PC-3 (cell line): ENCODE measurements at regions not wholly inside any gene's neighbourhood (a gene's known extent, or its start where the extent isn't known, plus 50 kb on each side); places are given as distances from the start of the nearest gene placed in this dataset.
"Not testable (repeated sequence)": the region's sequence is repeated elsewhere in the genome, so short reads cannot be mapped to it uniquely, and the experiment has no call there.

Experiments used
- EZH2 ChIP-seq: fragments of 300-600 bp; sonication (generic); IDR thresholded peaks from one replicate; pipeline ENCODE4 v1.6.1; 2017; ENCODE audit warnings: antibody characterized with exemption, mild to moderate bottlenecking, low read length; ENCODE audit not compliant: unreplicated experiment
- TF ChIP-seq, protein P1 (sequence below): fragments of 300-600 bp; sonication (generic); conservative IDR thresholded peaks from 2 replicates; pipeline ENCODE4 v1.5.1; 2017; ENCODE audit warnings: antibody characterized with exemption, low read depth, mild to moderate bottlenecking, low read length

DNA sequence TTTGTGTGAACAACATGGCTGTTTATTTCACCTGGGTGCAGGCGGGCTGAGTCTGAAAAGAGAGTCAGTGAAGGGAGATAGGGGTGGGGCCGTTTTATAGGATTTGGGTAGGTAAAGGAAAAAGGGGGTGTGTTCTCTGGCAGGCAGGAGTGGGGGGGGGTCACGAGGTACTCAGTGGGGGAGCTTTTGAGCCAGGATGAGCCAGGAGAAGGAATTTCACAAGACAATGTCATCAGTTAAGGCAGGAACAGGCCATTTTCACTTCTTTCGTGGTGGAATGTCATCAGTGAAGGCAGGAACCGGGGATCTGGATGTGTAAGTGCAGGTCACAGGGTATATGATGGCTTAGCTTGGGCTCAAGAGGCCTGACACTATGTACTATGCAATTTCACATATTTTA lies 184.8 kb upstream of the SEMA3E start:
- TF ChIP-seq, protein P1, sequence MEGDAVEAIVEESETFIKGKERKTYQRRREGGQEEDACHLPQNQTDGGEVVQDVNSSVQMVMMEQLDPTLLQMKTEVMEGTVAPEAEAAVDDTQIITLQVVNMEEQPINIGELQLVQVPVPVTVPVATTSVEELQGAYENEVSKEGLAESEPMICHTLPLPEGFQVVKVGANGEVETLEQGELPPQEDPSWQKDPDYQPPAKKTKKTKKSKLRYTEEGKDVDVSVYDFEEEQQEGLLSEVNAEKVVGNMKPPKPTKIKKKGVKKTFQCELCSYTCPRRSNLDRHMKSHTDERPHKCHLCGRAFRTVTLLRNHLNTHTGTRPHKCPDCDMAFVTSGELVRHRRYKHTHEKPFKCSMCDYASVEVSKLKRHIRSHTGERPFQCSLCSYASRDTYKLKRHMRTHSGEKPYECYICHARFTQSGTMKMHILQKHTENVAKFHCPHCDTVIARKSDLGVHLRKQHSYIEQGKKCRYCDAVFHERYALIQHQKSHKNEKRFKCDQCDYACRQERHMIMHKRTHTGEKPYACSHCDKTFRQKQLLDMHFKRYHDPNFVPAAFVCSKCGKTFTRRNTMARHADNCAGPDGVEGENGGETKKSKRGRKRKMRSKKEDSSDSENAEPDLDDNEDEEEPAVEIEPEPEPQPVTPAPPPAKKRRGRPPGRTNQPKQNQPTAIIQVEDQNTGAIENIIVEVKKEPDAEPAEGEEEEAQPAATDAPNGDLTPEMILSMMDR, result not testable (repeated sequence)
- not testable (repeated sequence) for TF ChIP-seq EZH2
